NCI-H1105 (cell line): ENCODE measurements at regions not wholly inside any gene's neighbourhood (a gene's known extent, or its start where the extent isn't known, plus 50 kb on each side); places are given as distances from the start of the nearest gene placed in this dataset.

Experiments used
- DNase-seq: peaks from one replicate; lab custom pipeline; 2025; lab: John Stamatoyannopoulos, UW

DNA sequence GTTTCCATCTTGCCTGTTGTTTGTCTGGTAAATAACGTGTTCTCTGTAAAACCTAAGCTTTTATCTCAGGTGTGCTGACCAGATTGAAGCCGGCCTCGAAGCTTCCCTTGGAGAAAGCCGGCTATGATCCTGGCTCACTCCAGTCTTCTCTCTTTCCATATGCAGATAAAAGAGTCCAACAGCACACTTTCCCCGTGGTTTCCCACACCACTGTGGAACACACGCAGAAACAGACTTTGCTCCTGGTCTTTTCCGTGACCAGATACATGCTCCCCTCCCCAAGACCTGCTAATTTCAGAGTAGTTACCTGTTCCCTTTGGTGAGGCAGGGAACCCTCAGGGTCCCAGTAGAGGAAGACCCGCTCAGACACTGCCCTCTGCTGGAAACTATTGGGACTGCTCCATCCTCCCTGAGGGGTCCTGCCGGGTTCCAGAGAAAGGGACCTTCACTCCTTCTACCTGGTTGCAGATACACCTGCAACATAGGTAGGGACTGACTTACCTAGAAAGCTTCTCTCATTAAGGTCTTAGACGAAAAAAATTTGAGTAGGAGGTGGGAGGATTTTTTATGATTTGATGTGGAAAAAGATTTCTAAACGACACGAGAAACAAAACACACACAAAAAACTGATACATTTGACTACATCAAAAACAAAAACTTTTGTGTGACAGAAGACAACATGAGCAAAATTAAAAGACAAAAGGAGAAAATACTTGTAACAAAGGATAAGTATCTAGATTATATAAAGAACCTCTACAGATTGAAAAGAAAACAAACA, 415.4 kb upstream of the CCDC196 start:
- DNase-seq: peak; percentile 53

GRCh38 chr14:66072190-66073084, 413.7 kb upstream of the CCDC196 start:
- DNase-seq: no peak

DNA sequence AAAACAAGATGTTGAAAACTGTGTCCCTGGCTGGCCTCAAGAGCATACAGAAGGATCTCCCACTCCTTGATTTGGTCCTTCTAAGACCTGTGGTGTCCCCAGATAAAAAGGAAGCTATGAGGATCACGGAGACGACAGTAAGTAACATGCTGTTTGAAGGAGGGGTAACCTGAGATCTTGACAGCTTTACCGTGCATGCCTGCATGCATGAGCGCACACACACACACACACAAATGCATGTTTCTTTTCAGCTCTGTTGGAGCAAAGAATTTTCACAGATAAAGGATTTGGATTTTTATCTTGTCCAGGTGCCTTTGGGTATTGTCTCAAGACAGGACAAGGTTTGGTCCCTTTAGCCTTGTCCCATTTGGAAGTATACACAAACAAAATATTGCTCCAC, 411.6 kb upstream of the CCDC196 start:
- no peak for DNase-seq

GRCh38 chr14:66076176-66076575, 410.0 kb upstream of the CCDC196 start:
- no peak for DNase-seq

- peak; percentile 94 for DNase-seq
Observed at GRCh38 chr14:66078006-66078405, 408.2 kb upstream of the CCDC196 start.

- no peak for DNase-seq
Observed at GRCh38 chr14:66081594-66082376, 404.4 kb upstream of the CCDC196 start.

DNA sequence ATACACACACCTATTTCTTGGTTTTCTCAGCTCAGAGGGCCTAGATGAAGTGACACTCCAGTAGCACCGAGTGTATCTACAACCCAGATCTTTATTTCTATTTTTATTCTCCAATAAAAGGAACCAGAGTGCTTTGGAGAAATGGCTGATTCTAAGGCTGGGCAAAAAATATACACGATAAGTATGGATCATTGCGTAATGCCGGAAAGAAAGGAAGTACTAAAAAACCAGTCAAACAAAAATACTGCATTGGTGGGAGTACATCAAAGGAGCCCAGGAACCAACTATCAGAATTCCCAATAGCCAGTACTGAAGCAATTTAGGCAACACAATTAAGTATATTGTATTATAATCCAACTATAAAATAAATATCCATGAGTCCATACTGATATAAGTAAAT, 400.9 kb upstream of the CCDC196 start:
- DNase-seq: no peak

DNA sequence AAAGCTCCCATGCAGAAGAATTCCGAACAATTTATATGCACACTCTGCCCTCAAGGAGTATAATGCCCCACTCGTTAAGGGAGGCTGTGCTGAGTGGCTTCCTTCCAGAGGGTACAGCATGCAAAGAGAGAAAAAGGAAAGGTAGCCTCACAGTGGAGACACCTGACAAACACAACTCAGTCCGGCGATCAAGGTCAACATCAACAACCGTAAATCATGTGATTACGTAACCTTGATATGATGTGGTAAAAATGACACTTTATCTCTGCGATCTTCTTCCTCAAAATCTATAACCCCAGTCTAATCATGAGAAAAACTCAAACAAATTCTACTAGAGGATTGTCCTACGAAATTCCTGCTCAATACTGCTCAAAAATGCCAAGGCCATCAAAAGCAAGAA, 400.5 kb upstream of the CCDC196 start:
- no peak for DNase-seq

DNA sequence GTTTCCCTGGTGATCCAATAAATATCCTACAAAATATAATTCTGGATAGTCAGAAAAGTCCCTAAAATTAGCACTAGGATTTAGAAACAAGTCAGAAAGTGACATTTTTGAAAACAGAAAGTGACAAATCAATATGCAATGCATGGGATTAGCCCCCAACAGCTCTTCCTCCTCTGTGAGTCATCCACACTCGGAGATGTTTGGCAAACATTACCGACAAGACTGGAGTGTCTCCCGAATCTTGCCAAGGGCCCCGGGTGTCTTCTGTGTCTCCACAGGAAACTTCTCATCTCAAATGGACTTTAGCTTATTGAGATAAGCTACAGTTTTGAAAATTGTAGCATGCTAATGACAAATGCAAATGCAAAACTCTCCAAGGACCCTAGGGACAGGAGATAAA, 398.9 kb upstream of the CCDC196 start:
- no peak for DNase-seq

- DNase-seq: no peak
Observed at GRCh38 chr14:66088656-66089055, 397.5 kb upstream of the CCDC196 start.

- no peak for DNase-seq
Observed at GRCh38 chr14:66092206-66092605, 394.0 kb upstream of the CCDC196 start.

- no peak for DNase-seq
Observed at GRCh38 chr14:66092748-66093147, 393.4 kb upstream of the CCDC196 start.

- DNase-seq: no peak
Observed at GRCh38 chr14:66094001-66094727, 392.0 kb upstream of the CCDC196 start.

GRCh38 chr14:66099451-66099850, 386.7 kb upstream of the CCDC196 start:
- peak; percentile 87 for DNase-seq

GRCh38 chr14:66099931-66100330, 386.2 kb upstream of the CCDC196 start:
- DNase-seq: no peak

GRCh38 chr14:66101662-66102061, 384.5 kb upstream of the CCDC196 start:
- no peak for DNase-seq

- peak; percentile 27 for DNase-seq
Observed at GRCh38 chr14:66104486-66104885, 381.7 kb upstream of the CCDC196 start.

DNA sequence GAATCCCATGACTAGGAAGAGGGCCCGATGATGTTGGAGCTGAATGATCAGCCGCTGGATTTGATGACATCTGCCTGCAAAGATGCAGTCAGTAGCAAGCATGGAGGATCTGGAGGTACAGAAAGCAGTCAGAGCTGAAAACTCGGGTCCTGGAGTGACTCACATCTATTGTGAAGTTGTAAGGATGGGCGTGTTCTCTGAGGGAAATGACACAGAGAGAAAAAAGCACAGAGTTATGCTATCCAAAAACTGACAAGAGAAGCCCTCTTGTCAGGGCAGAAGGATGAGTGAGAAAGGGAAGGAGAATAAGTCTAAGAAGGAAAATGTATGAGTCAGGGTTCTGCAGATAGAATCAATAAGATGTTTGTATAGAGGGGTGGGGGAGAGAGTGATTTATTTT, 380.4 kb upstream of the CCDC196 start:
- DNase-seq: no peak

- DNase-seq: no peak
Observed at GRCh38 chr14:66109426-66109825, 376.7 kb upstream of the CCDC196 start.

- no peak for DNase-seq
Observed at GRCh38 chr14:66111891-66112290, 374.3 kb upstream of the CCDC196 start.

DNA sequence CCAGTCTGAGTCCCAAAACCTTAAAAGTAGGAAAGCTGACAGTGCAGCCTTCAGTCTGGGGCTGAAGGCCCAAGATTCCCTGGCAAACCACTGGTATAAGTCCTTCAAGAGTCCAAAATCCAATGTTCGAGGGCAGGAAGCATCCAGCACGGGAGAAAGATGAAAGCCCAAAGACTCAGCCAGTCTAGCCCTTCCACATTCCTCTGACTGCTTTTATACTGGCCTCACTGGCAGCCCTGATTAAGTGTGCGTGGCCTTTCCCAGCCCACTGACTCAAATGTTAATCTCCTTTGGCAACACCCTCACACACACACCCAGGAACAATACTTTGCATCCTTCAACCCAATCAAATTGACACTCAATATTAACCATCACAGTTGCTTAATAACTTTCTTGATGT, 372.1 kb upstream of the CCDC196 start:
- no peak for DNase-seq
